Thyroid gland (tissue), 4 donors: ENCODE measurements at regions not wholly inside any gene's neighbourhood (a gene's known extent, or its start where the extent isn't known, plus 50 kb on each side); places are given as distances from the start of the nearest gene placed in this dataset.
"Not testable (repeated sequence)": the region's sequence is repeated elsewhere in the genome, so short reads cannot be mapped to it uniquely, and the experiment has no call there.

ENCODE experiments used
- DNase-seq, 2 donors: peaks; one replicate each; pipeline ENCODE4 v3.0.0-alpha.2; 2019
- H3K27ac ChIP-seq, 3 donors: fragments of 200-600 bp; sonication (generic); 1 replicate in 2 of 3; 2 replicates in 1 of 3; pipeline ENCODE4 v1.5.1; 2016 to 2019; ENCODE audit warnings: mild to moderate bottlenecking in 1 of 3, moderate library complexity in 1 of 3
- H3K27me3 ChIP-seq: fragments of 200-600 bp; sonication (generic); one replicate; pipeline ENCODE4 v1.5.1; 2019
- H3K36me3 ChIP-seq, 2 donors: fragments of 200-600 bp; sonication (generic); one replicate each; pipeline ENCODE4 v1.5.1; 2016 to 2019
- H3K4me1 ChIP-seq, 2 donors: fragments of 200-600 bp; sonication (generic); one replicate each; pipeline ENCODE4 v1.5.1; 2017 to 2019
- H3K4me3 ChIP-seq, 3 donors: fragments of 200-600 bp; sonication (generic); replicated peaks in 1 of 3; 1 replicate in 2 of 3; 2 replicates in 1 of 3; pipeline ENCODE4 v1.5.1; 2016; ENCODE audit warnings: mild to moderate bottlenecking in 1 of 3
- H3K9me3 ChIP-seq: fragments of 200-600 bp; sonication (generic); one replicate; pipeline ENCODE4 v1.5.1; 2017
- POLR2A ChIP-seq, 2 donors: fragments of 450-650 bp; IDR thresholded peaks; one replicate each; pipeline ENCODE4 v1.6.1; 2017; ENCODE audit warnings: antibody characterized with exemption in 2 of 2, mild to moderate bottlenecking in 2 of 2, moderate library complexity in 1 of 2
- WGBS, 2 donors: methylation state at CpG; one replicate each; pipeline ENCODE4 v1.1.5; 2017; 5-methylcytosine and 5-hydroxymethylcytosine counted together
- intact Hi-C: fragments of 100-400 bp; cut with DNase I; formaldehyde crosslinking; loops from one replicate; pipeline ENCODE4 v1.15.1; 2023
- TF ChIP-seq, protein P1 (sequence below), 6 experiments: fragments of 200-600 bp in 3 of 6; fragments of 450-650 bp in 3 of 6; sonication (generic) in 3 of 6; IDR thresholded peaks; one replicate each; pipeline ENCODE4 v1.5.1; 2016 to 2019; ENCODE audit warnings: antibody characterized with exemption in 6 of 6, mild to moderate bottlenecking in 2 of 6, inconsistent platforms in 1 of 6, moderate library complexity in 1 of 6

DNA sequence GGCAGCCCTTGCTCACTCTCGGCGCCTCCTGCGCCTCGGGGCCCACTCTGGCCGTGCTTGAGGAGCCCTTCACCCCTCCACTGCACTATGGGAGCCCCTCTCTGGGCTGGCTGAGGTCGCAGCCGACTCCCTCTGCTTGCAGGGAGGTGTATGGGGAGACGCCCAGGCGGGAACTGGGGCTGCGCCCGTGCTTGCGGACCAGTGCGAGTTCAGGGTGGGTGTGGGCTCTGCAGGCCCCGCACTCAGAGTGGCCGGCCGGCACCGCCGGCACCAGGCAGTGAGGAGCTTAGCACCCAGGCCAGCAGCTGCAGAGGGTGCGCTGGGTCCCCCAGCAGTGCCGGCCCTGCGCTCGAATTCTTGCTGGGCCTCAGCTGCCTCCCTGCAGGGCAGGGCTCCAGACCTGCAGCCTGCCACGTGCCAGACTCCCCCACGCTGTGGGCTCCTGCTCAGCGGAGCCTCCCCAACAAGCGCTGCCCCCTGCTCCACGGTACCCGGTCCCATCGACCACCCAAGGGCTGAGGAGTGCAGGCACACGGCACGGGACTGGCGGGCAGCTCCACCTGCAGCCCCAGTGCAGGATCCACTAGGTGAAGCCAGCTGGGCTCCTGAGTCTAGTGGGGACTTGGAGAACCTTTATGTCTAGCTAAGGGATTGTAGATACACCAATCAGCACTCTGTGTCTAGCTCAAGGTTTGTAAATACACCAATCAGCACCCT, 54.0 kb upstream of the WWC2 start:
- H3K4me1 ChIP-seq, H3K9me3 ChIP-seq, H3K4me3 ChIP-seq, H3K36me3 ChIP-seq, intact Hi-C loops, DNase-seq, H3K27ac ChIP-seq, H3K27me3 ChIP-seq: not testable (repeated sequence)
- WGBS, 2 donors: 93 to 96% methylated on average over 11 to 16 of the region's 32 CpGs

- H3K36me3 ChIP-seq: no peaks in the 10 kb centered on the region
- H3K4me1 ChIP-seq: no peaks in the 10 kb centered on the region
- no peak for TF ChIP-seq POLR2A (IDR thresholded peaks at IDR 0.05)
- TF ChIP-seq, protein P1, sequence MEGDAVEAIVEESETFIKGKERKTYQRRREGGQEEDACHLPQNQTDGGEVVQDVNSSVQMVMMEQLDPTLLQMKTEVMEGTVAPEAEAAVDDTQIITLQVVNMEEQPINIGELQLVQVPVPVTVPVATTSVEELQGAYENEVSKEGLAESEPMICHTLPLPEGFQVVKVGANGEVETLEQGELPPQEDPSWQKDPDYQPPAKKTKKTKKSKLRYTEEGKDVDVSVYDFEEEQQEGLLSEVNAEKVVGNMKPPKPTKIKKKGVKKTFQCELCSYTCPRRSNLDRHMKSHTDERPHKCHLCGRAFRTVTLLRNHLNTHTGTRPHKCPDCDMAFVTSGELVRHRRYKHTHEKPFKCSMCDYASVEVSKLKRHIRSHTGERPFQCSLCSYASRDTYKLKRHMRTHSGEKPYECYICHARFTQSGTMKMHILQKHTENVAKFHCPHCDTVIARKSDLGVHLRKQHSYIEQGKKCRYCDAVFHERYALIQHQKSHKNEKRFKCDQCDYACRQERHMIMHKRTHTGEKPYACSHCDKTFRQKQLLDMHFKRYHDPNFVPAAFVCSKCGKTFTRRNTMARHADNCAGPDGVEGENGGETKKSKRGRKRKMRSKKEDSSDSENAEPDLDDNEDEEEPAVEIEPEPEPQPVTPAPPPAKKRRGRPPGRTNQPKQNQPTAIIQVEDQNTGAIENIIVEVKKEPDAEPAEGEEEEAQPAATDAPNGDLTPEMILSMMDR (IDR thresholded peaks at IDR 0.05): no peak
- 58 to 61% methylated on average over 3 of the region's 3 CpGs for WGBS, 2 donors
- no peak overlapping the region for H3K4me3 ChIP-seq
- DNase-seq: peak in 1 of 2 donors; percentile 25
- intact Hi-C loops: no loop called here
- H3K9me3 ChIP-seq: no peaks in the 10 kb centered on the region
- no peak overlapping the region for H3K27ac ChIP-seq
- H3K27me3 ChIP-seq: no peaks in the 10 kb centered on the region
Measured at GRCh38 chr4:183038436-183038835, 60.6 kb upstream of the WWC2 start.

- H3K4me1 ChIP-seq: peaks cover 0 to 5% of the 10 kb centered on the region in 2 donors
- DNase-seq: no peak
- no peak overlapping the region for H3K4me3 ChIP-seq
- H3K27ac ChIP-seq: no peak overlapping the region
- no peaks in the 10 kb centered on the region for H3K9me3 ChIP-seq
- 47% methylated on average over 7 of the region's 7 CpGs for WGBS, 2 donors
- no peaks in the 10 kb centered on the region for H3K27me3 ChIP-seq
- intact Hi-C loops: no loop called here
- no peaks in the 10 kb centered on the region for H3K36me3 ChIP-seq
- TF ChIP-seq, protein P1 (IDR thresholded peaks at IDR 0.05): no peak
- TF ChIP-seq POLR2A (IDR thresholded peaks at IDR 0.05): no peak
Measured at GRCh38 chr4:183035726-183036415, 63.2 kb upstream of the WWC2 start.

DNA sequence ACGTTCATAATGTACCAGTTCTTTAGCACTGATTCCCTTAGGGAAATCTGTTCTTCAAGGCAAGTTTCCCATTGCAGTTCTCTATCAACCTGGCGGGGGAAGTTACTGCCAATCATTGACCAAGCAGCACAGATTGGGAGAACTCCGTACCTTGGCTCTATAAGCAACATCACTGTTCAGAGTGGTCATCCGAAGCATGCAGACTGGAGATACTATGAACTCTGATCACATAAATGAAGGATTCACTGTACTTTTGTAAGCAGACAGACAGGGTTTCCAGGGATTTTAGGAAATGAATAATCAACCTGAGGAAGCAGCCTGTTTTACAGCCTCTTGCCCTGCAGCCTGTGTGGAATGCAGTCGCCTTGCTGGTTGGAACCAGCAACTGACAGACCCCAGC, 63.8 kb upstream of the WWC2 start:
- Histone ChIP-seq H3K9me3 (no peaks in the 10 kb centered on the region), H3K27ac (no peak overlapping the region), H3K27me3 (no peaks in the 10 kb centered on the region), H3K4me3 (no peak overlapping the region), H3K4me1 (peaks cover 0 to 6% of the 10 kb centered on the region in 2 donors), H3K36me3 (no peaks in the 10 kb centered on the region)
- intact Hi-C loops: no loop called here
- no peak for DNase-seq
- 83 to 88% methylated on average over 5 of the region's 5 CpGs for WGBS, 2 donors
- TF ChIP-seq, protein P1 (IDR thresholded peaks at IDR 0.05): no peak
- no peak for TF ChIP-seq POLR2A (IDR thresholded peaks at IDR 0.05)

DNA sequence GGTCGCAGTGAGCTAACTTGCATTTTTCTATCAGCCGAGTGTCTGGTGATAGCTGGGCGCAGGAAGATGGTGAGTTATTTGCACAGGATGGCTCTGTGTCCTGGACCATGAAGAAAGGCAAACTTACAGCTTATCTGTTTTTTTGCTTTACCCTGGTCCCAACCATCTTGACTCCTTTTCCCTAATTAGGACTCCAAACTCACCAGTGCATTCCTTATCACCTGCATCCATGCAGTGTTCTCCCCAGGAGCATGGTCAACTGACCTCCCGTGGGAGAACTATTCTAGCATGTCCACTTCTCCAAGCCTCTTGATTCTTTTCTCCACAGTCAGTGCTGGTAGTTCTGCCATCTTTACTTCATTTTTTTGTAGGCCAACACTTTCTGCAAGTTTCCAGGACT, 68.2 kb upstream of the WWC2 start:
- WGBS, 2 donors: 73 to 80% methylated on average over 4 of the region's 4 CpGs
- Histone ChIP-seq H3K4me3 (no peak overlapping the region), H3K4me1 (peaks cover 0 to 6% of the 10 kb centered on the region in 2 donors), H3K27me3 (no peaks in the 10 kb centered on the region), H3K9me3 (no peaks in the 10 kb centered on the region), H3K36me3 (no peaks in the 10 kb centered on the region), H3K27ac (no peak overlapping the region)
- peak in 1 of 2 donors; percentile 4 for DNase-seq
- TF ChIP-seq, protein P1 (IDR thresholded peaks at IDR 0.05): no peak
- no peak for TF ChIP-seq POLR2A (IDR thresholded peaks at IDR 0.05)
- intact Hi-C loops: no loop called here
